ENCODE measurements at regions not wholly inside any gene's neighbourhood (a gene's known extent, or its start where the extent isn't known, plus 50 kb on each side); places are given as distances from the start of the nearest gene placed in this dataset.
"Not testable (repeated sequence)": the region's sequence is repeated elsewhere in the genome, so short reads cannot be mapped to it uniquely, and the experiment has no call there.

GRCh38 chr6:27854421-27854820 is 57.8 kb downstream of the OR2B2 start:
- no peak overlapping the region for H3K4me3 ChIP-seq (ENCODE audit: low read depth, low read length)
- no peaks in the 10 kb centered on the region for H3K27me3 ChIP-seq (ENCODE audit: control insufficient read depth, insufficient read depth, low read length)
- no peaks in the 10 kb centered on the region for H3K9me3 ChIP-seq (ENCODE audit: control insufficient read depth, insufficient read depth, low read length)
- H3K4me1 ChIP-seq (ENCODE audit: control insufficient read depth, insufficient read depth, low read length): no peaks in the 10 kb centered on the region
- H3K36me3 ChIP-seq (ENCODE audit: control insufficient read depth, insufficient read depth, low read length): no peaks in the 10 kb centered on the region
- no peak overlapping the region for H3K9ac ChIP-seq (ENCODE audit: low read depth, low read length)

GRCh38 chr6:27851440-27851839 is 60.8 kb downstream of the OR2B2 start:
- Histone ChIP-seq H3K27me3 (ENCODE audit: control insufficient read depth, insufficient read depth, low read length) (no peaks in the 10 kb centered on the region), H3K9ac (ENCODE audit: low read depth, low read length) (no peak overlapping the region), H3K4me1 (ENCODE audit: control insufficient read depth, insufficient read depth, low read length) (no peaks in the 10 kb centered on the region), H3K4me3 (ENCODE audit: low read depth, low read length) (no peak overlapping the region), H3K36me3 (ENCODE audit: control insufficient read depth, insufficient read depth, low read length) (no peaks in the 10 kb centered on the region), H3K9me3 (ENCODE audit: control insufficient read depth, insufficient read depth, low read length) (no peaks in the 10 kb centered on the region)

- not testable (repeated sequence) for H3K4me1 ChIP-seq (ENCODE audit: control insufficient read depth, insufficient read depth, low read length); H3K36me3 ChIP-seq (ENCODE audit: control insufficient read depth, insufficient read depth, low read length); H3K27me3 ChIP-seq (ENCODE audit: control insufficient read depth, insufficient read depth, low read length); H3K9me3 ChIP-seq (ENCODE audit: control insufficient read depth, insufficient read depth, low read length); H3K4me3 ChIP-seq (ENCODE audit: low read depth, low read length); H3K9ac ChIP-seq (ENCODE audit: low read depth, low read length)
Observed at GRCh38 chr6:27849001-27849400, 63.2 kb downstream of the OR2B2 start.

GRCh38 chr6:27847706-27848105 is 64.5 kb downstream of the OR2B2 start:
- no peaks in the 10 kb centered on the region for H3K27me3 ChIP-seq (ENCODE audit: control insufficient read depth, insufficient read depth, low read length)
- no peaks in the 10 kb centered on the region for H3K36me3 ChIP-seq (ENCODE audit: control insufficient read depth, insufficient read depth, low read length)
- H3K9ac ChIP-seq (ENCODE audit: low read depth, low read length): no peak overlapping the region
- H3K4me1 ChIP-seq (ENCODE audit: control insufficient read depth, insufficient read depth, low read length): no peaks in the 10 kb centered on the region
- no peaks in the 10 kb centered on the region for H3K9me3 ChIP-seq (ENCODE audit: control insufficient read depth, insufficient read depth, low read length)
- H3K4me3 ChIP-seq (ENCODE audit: low read depth, low read length): no peak overlapping the region

- Histone ChIP-seq H3K9ac (ENCODE audit: low read depth, low read length) (no peak overlapping the region), H3K9me3 (ENCODE audit: control insufficient read depth, insufficient read depth, low read length) (no peaks in the 10 kb centered on the region), H3K4me3 (ENCODE audit: low read depth, low read length) (no peak overlapping the region), H3K27me3 (ENCODE audit: control insufficient read depth, insufficient read depth, low read length) (no peaks in the 10 kb centered on the region), H3K4me1 (ENCODE audit: control insufficient read depth, insufficient read depth, low read length) (peaks cover 8% of the 10 kb centered on the region), H3K36me3 (ENCODE audit: control insufficient read depth, insufficient read depth, low read length) (no peaks in the 10 kb centered on the region)
Observed at GRCh38 chr6:27840572-27840971, 71.6 kb downstream of the OR2B2 start.

- H3K9ac ChIP-seq (ENCODE audit: low read depth, low read length): peak overlapping the region; percentile 87
- peaks cover 8% of the 10 kb centered on the region for H3K4me1 ChIP-seq (ENCODE audit: control insufficient read depth, insufficient read depth, low read length)
- no peaks in the 10 kb centered on the region for H3K36me3 ChIP-seq (ENCODE audit: control insufficient read depth, insufficient read depth, low read length)
- peak overlapping the region; percentile 92 for H3K4me3 ChIP-seq (ENCODE audit: low read depth, low read length)
- no peaks in the 10 kb centered on the region for H3K27me3 ChIP-seq (ENCODE audit: control insufficient read depth, insufficient read depth, low read length)
- no peaks in the 10 kb centered on the region for H3K9me3 ChIP-seq (ENCODE audit: control insufficient read depth, insufficient read depth, low read length)
Observed at GRCh38 chr6:27839626-27840475, 72.3 kb downstream of the OR2B2 start.

GRCh38 chr6:27838945-27839625 is 73.1 kb downstream of the OR2B2 start:
- Histone ChIP-seq H3K27me3 (ENCODE audit: control insufficient read depth, insufficient read depth, low read length) (no peaks in the 10 kb centered on the region), H3K4me3 (ENCODE audit: low read depth, low read length) (peak overlapping the region; percentile 92), H3K9ac (ENCODE audit: low read depth, low read length) (peak overlapping the region; percentile 87), H3K9me3 (ENCODE audit: control insufficient read depth, insufficient read depth, low read length) (no peaks in the 10 kb centered on the region), H3K36me3 (ENCODE audit: control insufficient read depth, insufficient read depth, low read length) (no peaks in the 10 kb centered on the region), H3K4me1 (ENCODE audit: control insufficient read depth, insufficient read depth, low read length) (peaks cover 8% of the 10 kb centered on the region)

- no peaks in the 10 kb centered on the region for H3K36me3 ChIP-seq (ENCODE audit: control insufficient read depth, insufficient read depth, low read length)
- H3K4me3 ChIP-seq (ENCODE audit: low read depth, low read length): peak overlapping the region; percentile 92
- H3K27me3 ChIP-seq (ENCODE audit: control insufficient read depth, insufficient read depth, low read length): no peaks in the 10 kb centered on the region
- peaks cover 8% of the 10 kb centered on the region for H3K4me1 ChIP-seq (ENCODE audit: control insufficient read depth, insufficient read depth, low read length)
- H3K9me3 ChIP-seq (ENCODE audit: control insufficient read depth, insufficient read depth, low read length): no peaks in the 10 kb centered on the region
- peak overlapping the region; percentile 87 for H3K9ac ChIP-seq (ENCODE audit: low read depth, low read length)
Observed at GRCh38 chr6:27838058-27838944, 73.9 kb downstream of the OR2B2 start.

GRCh38 chr6:27837625-27838057 is 74.6 kb downstream of the OR2B2 start:
- Histone ChIP-seq H3K9ac (ENCODE audit: low read depth, low read length) (peak overlapping the region; percentile 87), H3K4me1 (ENCODE audit: control insufficient read depth, insufficient read depth, low read length) (peaks cover 8% of the 10 kb centered on the region), H3K4me3 (ENCODE audit: low read depth, low read length) (peak overlapping the region; percentile 92), H3K27me3 (ENCODE audit: control insufficient read depth, insufficient read depth, low read length) (no peaks in the 10 kb centered on the region), H3K36me3 (ENCODE audit: control insufficient read depth, insufficient read depth, low read length) (no peaks in the 10 kb centered on the region), H3K9me3 (ENCODE audit: control insufficient read depth, insufficient read depth, low read length) (no peaks in the 10 kb centered on the region)

- peaks cover 8% of the 10 kb centered on the region for H3K4me1 ChIP-seq (ENCODE audit: control insufficient read depth, insufficient read depth, low read length)
- peak overlapping the region; percentile 87 for H3K9ac ChIP-seq (ENCODE audit: low read depth, low read length)
- no peaks in the 10 kb centered on the region for H3K27me3 ChIP-seq (ENCODE audit: control insufficient read depth, insufficient read depth, low read length)
- H3K36me3 ChIP-seq (ENCODE audit: control insufficient read depth, insufficient read depth, low read length): no peaks in the 10 kb centered on the region
- peak overlapping the region; percentile 92 for H3K4me3 ChIP-seq (ENCODE audit: low read depth, low read length)
- no peaks in the 10 kb centered on the region for H3K9me3 ChIP-seq (ENCODE audit: control insufficient read depth, insufficient read depth, low read length)
Observed at GRCh38 chr6:27836783-27837624, 75.2 kb downstream of the OR2B2 start.

Measured in iPS-15b (cell line).